H1 (cell line): ENCODE measurements at regions not wholly inside any gene's neighbourhood (a gene's known extent, or its start where the extent isn't known, plus 50 kb on each side); places are given as distances from the start of the nearest gene placed in this dataset.

ENCODE experiments used
- CTCF ChIA-PET: fragments of 300-600 bp; sonication (Branson Sonifier 250); formaldehyde crosslinking; loops from one replicate; lab custom pipeline; 2021; ENCODE audit not compliant: partially characterized antibody; lab: Charles Lee
- POLR2A ChIA-PET: fragments of 300-600 bp; sonication (Branson Sonifier 250); formaldehyde crosslinking; loops from one replicate; lab custom pipeline; 2021; ENCODE audit warnings: inconsistent platforms; ENCODE audit not compliant: partially characterized antibody; lab: Charles Lee
- DNase-seq, 2 experiments: peaks; one replicate each; pipeline versions ENCODE4 v3.0.0 to v3.0.0-alpha.2; 2010 to 2022; ENCODE audit warnings: low spot score in 2 of 2, low read depth in 1 of 2, mixed read lengths in 1 of 2
- FAIRE-seq: peaks from 2 replicates; lab custom pipeline; 2011; peaks lifted over from hg19 to GRCh38; lab: Jason Lieb, UNC
- H2AFZ ChIP-seq: 2 replicates; pipeline ENCODE4 v1.8.1; 2012; ENCODE audit warnings: low read length, inconsistent platforms
- H2AK5ac ChIP-seq: 2 replicates; pipeline ENCODE4 v1.6.1; 2013; ENCODE audit warnings: low read depth, low read length
- H2BK120ac ChIP-seq: replicated peaks from 2 replicates; pipeline ENCODE3; 2013; ENCODE audit warnings: low read depth, low read length, inconsistent platforms
- H2BK12ac ChIP-seq: 2 replicates; pipeline ENCODE4 v1.6.1; 2013; ENCODE audit warnings: low read depth, low read length
- H2BK15ac ChIP-seq: 2 replicates; pipeline ENCODE4 v1.6.1; 2013; ENCODE audit warnings: low read length
- H2BK20ac ChIP-seq: 2 replicates; pipeline ENCODE4 v1.6.1; 2013; ENCODE audit warnings: low read length
- H2BK5ac ChIP-seq: 2 replicates; pipeline ENCODE4 v1.6.1; 2013; ENCODE audit warnings: low read depth, low read length
- H3K14ac ChIP-seq: 2 replicates; pipeline ENCODE4 v1.6.1; 2013; ENCODE audit warnings: inconsistent platforms; ENCODE audit not compliant: insufficient read length
- H3K18ac ChIP-seq: 2 replicates; pipeline ENCODE4 v1.6.1; 2013; ENCODE audit warnings: low read length; ENCODE audit errors: extremely low read depth
- H3K23ac ChIP-seq: 2 replicates; pipeline ENCODE4 v1.6.1; 2013; ENCODE audit warnings: inconsistent platforms; ENCODE audit not compliant: insufficient read length
- H3K23me2 ChIP-seq: 2 replicates; pipeline ENCODE4 v1.6.1; 2013; ENCODE audit warnings: low read depth, low read length
- H3K27ac ChIP-seq: 2 replicates; pipeline ENCODE4 v1.6.1; 2011; ENCODE audit warnings: low read depth, low read length, inconsistent platforms
- H3K27me3 ChIP-seq, 4 experiments: replicated peaks in 1 of 4; 1 replicate in 1 of 4; 2 replicates in 3 of 4; pipeline versions ENCODE4 v1.6.1 to v1.8.1; 2011 to 2013; ENCODE audit warnings: low read length in 3 of 4, mild to moderate bottlenecking in 3 of 4, inconsistent platforms in 2 of 4, mixed read lengths in 2 of 4, moderate library complexity in 1 of 4; ENCODE audit not compliant: control insufficient read depth in 3 of 4, insufficient read depth in 3 of 4; ENCODE audit errors: extremely low read depth in 1 of 4
- H3K36me3 ChIP-seq, 4 experiments: 2 replicates each; pipeline versions ENCODE4 v1.6.1 to v1.8.1; 2011 to 2013; ENCODE audit warnings: mild to moderate bottlenecking in 4 of 4, low read length in 3 of 4, moderate library complexity in 2 of 4, control low read depth in 1 of 4, inconsistent platforms in 1 of 4; ENCODE audit not compliant: insufficient read depth in 4 of 4, control insufficient read depth in 2 of 4
- H3K4ac ChIP-seq: replicated peaks from 2 replicates; pipeline ENCODE3; 2013; ENCODE audit warnings: low read length, low read depth, mixed read lengths, inconsistent platforms; ENCODE audit not compliant: insufficient read length
- H3K4me1 ChIP-seq, 4 experiments: replicated peaks in 1 of 4; 1 replicate in 1 of 4; 2 replicates in 3 of 4; pipeline versions ENCODE4 v1.6.1 to v1.8.1; 2011 to 2013; ENCODE audit warnings: low read length in 3 of 4, inconsistent platforms in 2 of 4, mixed read lengths in 1 of 4; ENCODE audit not compliant: insufficient read depth in 4 of 4, control insufficient read depth in 3 of 4
- H3K4me2 ChIP-seq, 2 experiments: 2 replicates each; pipeline versions ENCODE4 v1.6.1 to v1.8.1; 2011 to 2013; ENCODE audit warnings: low read depth in 2 of 2, low read length in 2 of 2, control low read depth in 1 of 2, inconsistent platforms in 1 of 2, mild to moderate bottlenecking in 1 of 2; ENCODE audit not compliant: insufficient read depth in 1 of 2
- H3K4me3 ChIP-seq, 4 experiments: fragments of 200-600, 300-600 bp in 1 of 4; sonication (generic), shearing (Covaris generic), sonication (Bioruptor Twin) in 1 of 4; 2 replicates each; pipeline versions ENCODE4 v1.5.1 to v1.8.1; 2011 to 2016; ENCODE audit warnings: low read length in 4 of 4, low read depth in 3 of 4, control low read depth in 2 of 4, inconsistent platforms in 2 of 4, mild to moderate bottlenecking in 2 of 4, mixed read lengths in 1 of 4, moderate library complexity in 1 of 4; ENCODE audit not compliant: insufficient read depth in 2 of 4; ENCODE audit errors: extremely low read depth in 1 of 4
- H3K56ac ChIP-seq: replicated peaks from 2 replicates; pipeline ENCODE3; 2013; ENCODE audit warnings: low read depth, mild to moderate bottlenecking, mixed read lengths, low read length, inconsistent platforms; ENCODE audit not compliant: insufficient read length
- H3K79me1 ChIP-seq: 2 replicates; pipeline ENCODE4 v1.6.1; 2013; ENCODE audit warnings: low read depth, low read length, control low read depth
- H3K79me2 ChIP-seq, 2 experiments: 2 replicates each; pipeline versions ENCODE4 v1.6.1 to v1.8.1; 2012 to 2013; ENCODE audit warnings: low read length in 2 of 2, mild to moderate bottlenecking in 2 of 2, inconsistent platforms in 1 of 2; ENCODE audit not compliant: insufficient read depth in 2 of 2, control insufficient read depth in 1 of 2
- H3K9ac ChIP-seq, 4 experiments: replicated peaks in 1 of 4; 1 replicate in 1 of 4; 2 replicates in 3 of 4; pipeline versions ENCODE4 v1.6.1 to v1.8.1; 2011 to 2013; ENCODE audit warnings: low read depth in 3 of 4, low read length in 3 of 4, control low read depth in 2 of 4, mild to moderate bottlenecking in 2 of 4, moderate library complexity in 2 of 4, inconsistent platforms in 1 of 4; ENCODE audit errors: extremely low read depth in 1 of 4
- H3K9me3 ChIP-seq, 2 experiments: 2 replicates each; pipeline versions ENCODE4 v1.6.1 to v1.8.1; 2012 to 2013; ENCODE audit warnings: mild to moderate bottlenecking in 2 of 2, moderate library complexity in 2 of 2, control low read depth in 1 of 2, inconsistent platforms in 1 of 2, low read depth in 1 of 2, low read length in 1 of 2, mixed read lengths in 1 of 2; ENCODE audit not compliant: insufficient read depth in 2 of 2
- H4K20me1 ChIP-seq, 2 experiments: replicated peaks in 1 of 2; 2 replicates each; pipeline versions ENCODE3 to v1.8.1; 2011 to 2013; ENCODE audit warnings: inconsistent platforms in 2 of 2, low read length in 2 of 2, mild to moderate bottlenecking in 1 of 2; ENCODE audit not compliant: insufficient read depth in 2 of 2, control insufficient read depth in 1 of 2
- H4K5ac ChIP-seq: 2 replicates; pipeline ENCODE4 v1.6.1; 2013; ENCODE audit warnings: low read length, low read depth, mixed read lengths, inconsistent platforms; ENCODE audit not compliant: insufficient read length
- H4K8ac ChIP-seq: 2 replicates; pipeline ENCODE4 v1.8.0; 2013; ENCODE audit warnings: mild to moderate bottlenecking, moderate library complexity, low read length, inconsistent platforms; ENCODE audit not compliant: insufficient read depth; ENCODE audit errors: extremely low read depth
- H4K91ac ChIP-seq: replicated peaks from 2 replicates; pipeline ENCODE3; 2013; ENCODE audit warnings: low read length, mixed read lengths, inconsistent platforms; ENCODE audit not compliant: insufficient read length
- EP300 ChIP-seq, 2 experiments: IDR thresholded peaks; 1 replicate in 1 of 2; 2 replicates in 1 of 2; pipeline ENCODE4 v1.6.1; 2011 to 2012; ENCODE audit warnings: low read depth in 2 of 2, low read length in 2 of 2, mild to moderate bottlenecking in 2 of 2, borderline replicate concordance in 1 of 2, inconsistent platforms in 1 of 2, moderate library complexity in 1 of 2
- GTF2F1 ChIP-seq: IDR thresholded peaks from 2 replicates; pipeline ENCODE4 v1.6.1; 2012; ENCODE audit warnings: low read depth, low read length, improper control_type of control experiment, borderline replicate concordance
- HDAC6 ChIP-seq: IDR thresholded peaks from one replicate; pipeline ENCODE4 v1.7.1; 2012; ENCODE audit warnings: low read depth, mild to moderate bottlenecking, inconsistent platforms, low read length, moderate library complexity
- KDM4A ChIP-seq: IDR thresholded peaks from one replicate; pipeline ENCODE4 v1.7.1; 2012; ENCODE audit warnings: low read depth, mild to moderate bottlenecking, moderate library complexity, low read length, inconsistent platforms; ENCODE audit not compliant: severe bottlenecking
- KDM5A ChIP-seq: fragments of 200-600 bp; IDR thresholded peaks from 2 replicates; pipeline ENCODE4 v1.7.1; 2012; ENCODE audit warnings: mild to moderate bottlenecking, low read length, inconsistent platforms, mixed read lengths
- MAFK ChIP-seq: IDR thresholded peaks from 2 replicates; pipeline ENCODE4 v1.6.1; 2012; ENCODE audit warnings: low read depth, mild to moderate bottlenecking, improper control_type of control experiment, low read length
- RXRA ChIP-seq: IDR thresholded peaks from 2 replicates; pipeline ENCODE4 v1.6.1; 2011; ENCODE audit warnings: low read depth, mild to moderate bottlenecking, low read length, moderate library complexity; ENCODE audit not compliant: insufficient read depth
- SAP30 ChIP-seq: fragments of 300-600 bp; sonication (generic); IDR thresholded peaks from 2 replicates; pipeline ENCODE4 v1.7.1; 2012; ENCODE audit warnings: low read length, moderate library complexity, mild to moderate bottlenecking, inconsistent platforms; ENCODE audit not compliant: insufficient read depth, insufficient replicate concordance
- SP4 ChIP-seq: IDR thresholded peaks from 2 replicates; pipeline ENCODE4 v1.6.1; 2012; ENCODE audit warnings: low read length, inconsistent platforms
- SUZ12 ChIP-seq: fragments of 200-600 bp; sonication (generic); IDR thresholded peaks from 2 replicates; pipeline ENCODE4 v1.6.1; 2012; ENCODE audit warnings: mild to moderate bottlenecking, inconsistent platforms, low read length, moderate library complexity, mixed read lengths
- TAF1 ChIP-seq: IDR thresholded peaks from 2 replicates; pipeline ENCODE4 v1.6.1; 2011; ENCODE audit warnings: mild to moderate bottlenecking, low read depth, low read length
- TCF12 ChIP-seq: IDR thresholded peaks from 2 replicates; pipeline ENCODE4 v1.6.1; 2011; ENCODE audit warnings: low read depth, mild to moderate bottlenecking, low read length
- WGBS, 2 experiments: shearing (Covaris generic) in 1 of 2; methylation state at CpG; one replicate each; pipeline versions ENCODE4 v1.1.6 to v1.1.7; 2013 to 2015; ENCODE audit warnings: low lambda C conversion rate in 2 of 2, mixed read lengths in 2 of 2, inconsistent platforms in 1 of 2, low coverage in 1 of 2, missing lambda C conversion rate in 1 of 2; ENCODE audit not compliant: insufficient replicate concordance in 2 of 2, insufficient coverage in 1 of 2, insufficient read length in 1 of 2; ENCODE audit errors: extremely low coverage in 1 of 2, missing lambda C conversion rate in 1 of 2; 5-methylcytosine and 5-hydroxymethylcytosine counted together
- TF ChIP-seq, protein P1 (sequence below): IDR thresholded peaks from 2 replicates; pipeline ENCODE4 v1.6.1; 2012; ENCODE audit warnings: inconsistent platforms
- TF ChIP-seq, protein P2 (sequence below): IDR thresholded peaks from 2 replicates; pipeline ENCODE4 v1.6.1; 2012; ENCODE audit warnings: inconsistent platforms

DNA sequence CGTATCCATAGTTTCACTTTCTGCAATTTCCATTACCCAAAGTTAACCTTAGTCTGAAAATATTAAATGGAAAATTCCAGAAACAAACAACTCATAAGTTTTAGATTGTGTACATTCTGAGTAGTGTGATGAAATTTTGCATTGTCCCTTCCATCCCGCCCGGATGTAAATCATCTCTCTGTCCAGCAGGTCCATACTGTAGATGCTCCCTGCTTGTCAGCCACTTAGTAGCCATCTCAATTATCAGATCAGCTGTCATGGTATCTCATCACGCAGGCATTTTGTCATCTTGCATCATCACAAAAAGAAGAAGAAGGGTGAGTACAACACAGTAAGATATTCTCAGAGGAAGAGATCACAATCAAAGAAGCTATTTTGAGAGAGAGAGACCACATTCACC is 185.0 kb upstream of the STK17B start:
- Histone ChIP-seq H3K36me3 (no peaks in the 10 kb centered on the region), H3K9me3 (no peaks in the 10 kb centered on the region), H3K4me3 (no peak overlapping the region), H3K4me2 (no peak overlapping the region), H3K27ac (no peak overlapping the region), H2BK120ac (no peak overlapping the region), H4K91ac (no peak overlapping the region), H3K27me3 (peaks cover 3 to 16% (median 11%) of the 10 kb centered on the region in 4 experiments; a peak in 6 of 7 replicates), H3K4me1 (peaks cover 0 to 3% (median 0%) of the 10 kb centered on the region in 4 experiments; a peak in 3 of 7 replicates), H3K23ac (no peak overlapping the region), H3K18ac (no peak overlapping the region), H4K5ac (no peak overlapping the region), H2BK12ac (no peak overlapping the region), H2BK5ac (no peak overlapping the region), H2AFZ (no peak overlapping the region), H2AK5ac (no peak overlapping the region), H4K8ac (no peak overlapping the region), H2BK20ac (no peak overlapping the region), H4K20me1 (no peaks in the 10 kb centered on the region), H3K4ac (no peak overlapping the region), H3K56ac (no peak overlapping the region), H3K79me1 (no peaks in the 10 kb centered on the region), H3K79me2 (no peaks in the 10 kb centered on the region), H3K9ac (no peak overlapping the region), H3K14ac (no peak overlapping the region), H3K23me2 (no peaks in the 10 kb centered on the region), H2BK15ac (no peak overlapping the region)
- DNase-seq (no peak), FAIRE-seq (no peak)
- ChIA-PET POLR2A (no interaction called here), CTCF (interaction anchor here (0.9 to 2.9 kb wide), 4 partner anchors 9 to 279 kb away, joined by 3 to 6 read pairs (median 3); no protein-coding TSS in a partner anchor)
- WGBS, 2 experiments: 92% methylated on average over 4 of the region's 4 CpGs; no CpG with 5 or more reads in 1 of the 2 experiments
- TF ChIP-seq KDM5A (no peak), RXRA (no peak), TAF1 (no peak), EP300 (IDR thresholded peaks at IDR 0.05; ENCODE audit: borderline replicate concordance in 1 of 2, low read depth in 2 of 2, low read length in 2 of 2) (no peak), MAFK (no peak), KDM4A (no peak), SP4 (no peak), SUZ12 (no peak), GTF2F1 (no peak), TCF12 (no peak), SAP30 (no peak), HDAC6 (no peak)
- TF ChIP-seq, protein P1, sequence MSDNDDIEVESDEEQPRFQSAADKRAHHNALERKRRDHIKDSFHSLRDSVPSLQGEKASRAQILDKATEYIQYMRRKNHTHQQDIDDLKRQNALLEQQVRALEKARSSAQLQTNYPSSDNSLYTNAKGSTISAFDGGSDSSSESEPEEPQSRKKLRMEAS: no peak
- TF ChIP-seq, protein P2, sequence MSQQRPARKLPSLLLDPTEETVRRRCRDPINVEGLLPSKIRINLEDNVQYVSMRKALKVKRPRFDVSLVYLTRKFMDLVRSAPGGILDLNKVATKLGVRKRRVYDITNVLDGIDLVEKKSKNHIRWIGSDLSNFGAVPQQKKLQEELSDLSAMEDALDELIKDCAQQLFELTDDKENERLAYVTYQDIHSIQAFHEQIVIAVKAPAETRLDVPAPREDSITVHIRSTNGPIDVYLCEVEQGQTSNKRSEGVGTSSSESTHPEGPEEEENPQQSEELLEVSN: no peak
